ENCODE measurements at regions not wholly inside any gene's neighbourhood (a gene's known extent, or its start where the extent isn't known, plus 50 kb on each side); places are given as distances from the start of the nearest gene placed in this dataset.
A peak's percentile ranks its signal among the peaks of the same experiment; 100 is the strongest.
"Not testable (repeated sequence)": the region's sequence is repeated elsewhere in the genome, so short reads cannot be mapped to it uniquely, and the experiment has no call there.

GRCh38 chr7:68724965-68725364, 873.3 kb upstream of the AUTS2 start:
- H3K27me3 ChIP-seq = no peaks in the 10 kb centered on the region
- intact Hi-C loops (cut with DNase I; ENCODE audit: low total_unique reads) = no loop called here
- H3K4me3 ChIP-seq = no peak overlapping the region
- no peaks in the 10 kb centered on the region for H3K4me1 ChIP-seq
- no peak for ATAC-seq
- no peaks in the 10 kb centered on the region for H3K9me3 ChIP-seq
- TF ChIP-seq CTCF (IDR thresholded peaks at IDR 0.05 in 4 of 5, conservative IDR thresholded peaks at IDR 0.05 in 1 of 5) = no peak
- no peak for TF ChIP-seq POLR2A (IDR thresholded peaks at IDR 0.05)
- no peak for DNase-seq
- in situ Hi-C loops (cut with MboI; ENCODE audit: low sequenced_read_pairs in 4 of 4) = no loop called here
- no peaks in the 10 kb centered on the region for H3K36me3 ChIP-seq
- H3K27ac ChIP-seq = no peak overlapping the region

- H3K36me3 ChIP-seq = no peaks in the 10 kb centered on the region
- H3K4me3 ChIP-seq = no peak overlapping the region
- H3K27me3 ChIP-seq = no peaks in the 10 kb centered on the region
- ATAC-seq = no peak
- DNase-seq = no peak
- intact Hi-C loops (cut with DNase I; ENCODE audit: low total_unique reads) = no loop called here
- H3K4me1 ChIP-seq = no peaks in the 10 kb centered on the region
- in situ Hi-C loops (cut with MboI; ENCODE audit: low sequenced_read_pairs in 4 of 4) = no loop called here
- TF ChIP-seq POLR2A (IDR thresholded peaks at IDR 0.05) (no peak), CTCF (IDR thresholded peaks at IDR 0.05 in 4 of 5, conservative IDR thresholded peaks at IDR 0.05 in 1 of 5) (peak in 1 of 5 experiments; percentile 16)
- H3K9me3 ChIP-seq = no peaks in the 10 kb centered on the region
- H3K27ac ChIP-seq = no peak overlapping the region
Observed at GRCh38 chr7:68725843-68726785, 872.2 kb upstream of the AUTS2 start.

GRCh38 chr7:68728720-68729119, 869.6 kb upstream of the AUTS2 start:
- H3K4me1 ChIP-seq; H3K9me3 ChIP-seq; intact Hi-C loops (cut with DNase I; ENCODE audit: low total_unique reads): not testable (repeated sequence)

GRCh38 chr7:68729371-68729770, 868.9 kb upstream of the AUTS2 start:
- TF ChIP-seq POLR2A (IDR thresholded peaks at IDR 0.05) (no peak), CTCF (IDR thresholded peaks at IDR 0.05 in 4 of 5, conservative IDR thresholded peaks at IDR 0.05 in 1 of 5) (no peak)
- no peaks in the 10 kb centered on the region for H3K27me3 ChIP-seq
- H3K27ac ChIP-seq = no peak overlapping the region
- in situ Hi-C loops (cut with MboI; ENCODE audit: low sequenced_read_pairs in 4 of 4) = no loop called here
- H3K9me3 ChIP-seq = no peaks in the 10 kb centered on the region
- H3K36me3 ChIP-seq = no peaks in the 10 kb centered on the region
- ATAC-seq = no peak
- intact Hi-C loops (cut with DNase I; ENCODE audit: low total_unique reads) = no loop called here
- no peak for DNase-seq
- H3K4me1 ChIP-seq = peaks cover 0 to 8% of the 10 kb centered on the region in 2 donors
- no peak overlapping the region for H3K4me3 ChIP-seq

More at GRCh38 chr7:68728720-68729119, 869.6 kb upstream of the AUTS2 start:
- H3K27me3 ChIP-seq; in situ Hi-C loops (cut with MboI; ENCODE audit: low sequenced_read_pairs in 4 of 4); H3K4me3 ChIP-seq; H3K27ac ChIP-seq; ATAC-seq; DNase-seq; H3K36me3 ChIP-seq: not testable (repeated sequence)

- in situ Hi-C loops (cut with MboI; ENCODE audit: low sequenced_read_pairs in 4 of 4) = no loop called here
- TF ChIP-seq CTCF (IDR thresholded peaks at IDR 0.05 in 4 of 5, conservative IDR thresholded peaks at IDR 0.05 in 1 of 5) (no peak), POLR2A (IDR thresholded peaks at IDR 0.05) (no peak)
- no peak overlapping the region for H3K27ac ChIP-seq
- no peak for DNase-seq
- no peaks in the 10 kb centered on the region for H3K9me3 ChIP-seq
- no peak for ATAC-seq
- intact Hi-C loops (cut with DNase I; ENCODE audit: low total_unique reads) = no loop called here
- no peaks in the 10 kb centered on the region for H3K36me3 ChIP-seq
- H3K27me3 ChIP-seq = no peaks in the 10 kb centered on the region
- no peak overlapping the region for H3K4me3 ChIP-seq
- H3K4me1 ChIP-seq = peaks cover 0 to 8% of the 10 kb centered on the region in 2 donors
Observed at GRCh38 chr7:68730194-68730593, 868.1 kb upstream of the AUTS2 start.

All from gastrocnemius medialis (tissue), 4 donors.